ENCODE measurements at regions not wholly inside any gene's neighbourhood (a gene's known extent, or its start where the extent isn't known, plus 50 kb on each side); places are given as distances from the start of the nearest gene placed in this dataset.

DNA sequence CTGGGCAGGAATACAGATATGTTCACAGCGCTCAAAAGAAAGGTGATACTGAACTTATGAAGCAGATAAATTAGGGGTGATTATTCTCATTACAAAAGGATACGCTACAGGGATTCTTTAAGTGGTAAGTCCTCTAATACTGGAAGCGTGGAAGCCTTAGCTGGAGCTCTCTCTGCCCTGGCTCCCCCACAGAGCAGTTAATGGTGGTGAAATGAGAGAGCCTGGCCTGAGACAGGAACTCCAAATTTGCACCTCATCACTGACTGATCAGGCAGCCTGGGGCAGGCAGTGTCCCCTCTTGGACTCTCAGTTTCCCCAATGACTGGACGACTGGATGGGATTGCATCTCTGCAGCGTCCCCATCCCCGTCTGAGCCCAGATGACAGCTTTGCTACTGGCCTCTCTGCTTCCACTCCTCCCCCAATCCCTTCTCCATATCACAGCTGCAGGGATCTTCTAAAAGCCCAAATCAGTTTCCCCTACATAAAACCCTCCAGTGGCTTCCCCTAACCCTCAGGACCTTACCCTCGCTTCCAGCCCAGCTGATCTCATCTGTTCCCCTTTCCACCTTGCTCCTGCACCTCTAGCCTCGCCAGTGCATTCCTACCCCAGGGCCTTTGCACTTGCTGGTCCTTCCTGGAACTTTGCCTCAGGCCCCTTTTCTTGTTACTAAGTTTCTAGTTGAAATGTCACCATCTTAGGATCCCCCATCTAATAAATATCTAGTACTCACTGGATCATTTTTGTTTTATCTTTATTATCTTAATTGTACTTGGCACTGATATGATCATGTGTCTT lies 171.7 kb upstream of the LHX5 start:
- Mint-ChIP-seq H3K36me3 (ENCODE audit: insufficient read depth) (no peaks in the 10 kb centered on the region), H3K27me3 (peaks cover 79% of the 10 kb centered on the region), H3K4me1 (ENCODE audit: low read depth) (peaks cover 9% of the 10 kb centered on the region), H3K4me3 (ENCODE audit: low read depth) (no peak overlapping the region), H3K27ac (no peak overlapping the region), H3K9me3 (ENCODE audit: low read depth) (no peaks in the 10 kb centered on the region)
- DNase-seq (ENCODE audit: low spot score, unreplicated experiment), result no peak
- TF ChIP-seq, protein P1, sequence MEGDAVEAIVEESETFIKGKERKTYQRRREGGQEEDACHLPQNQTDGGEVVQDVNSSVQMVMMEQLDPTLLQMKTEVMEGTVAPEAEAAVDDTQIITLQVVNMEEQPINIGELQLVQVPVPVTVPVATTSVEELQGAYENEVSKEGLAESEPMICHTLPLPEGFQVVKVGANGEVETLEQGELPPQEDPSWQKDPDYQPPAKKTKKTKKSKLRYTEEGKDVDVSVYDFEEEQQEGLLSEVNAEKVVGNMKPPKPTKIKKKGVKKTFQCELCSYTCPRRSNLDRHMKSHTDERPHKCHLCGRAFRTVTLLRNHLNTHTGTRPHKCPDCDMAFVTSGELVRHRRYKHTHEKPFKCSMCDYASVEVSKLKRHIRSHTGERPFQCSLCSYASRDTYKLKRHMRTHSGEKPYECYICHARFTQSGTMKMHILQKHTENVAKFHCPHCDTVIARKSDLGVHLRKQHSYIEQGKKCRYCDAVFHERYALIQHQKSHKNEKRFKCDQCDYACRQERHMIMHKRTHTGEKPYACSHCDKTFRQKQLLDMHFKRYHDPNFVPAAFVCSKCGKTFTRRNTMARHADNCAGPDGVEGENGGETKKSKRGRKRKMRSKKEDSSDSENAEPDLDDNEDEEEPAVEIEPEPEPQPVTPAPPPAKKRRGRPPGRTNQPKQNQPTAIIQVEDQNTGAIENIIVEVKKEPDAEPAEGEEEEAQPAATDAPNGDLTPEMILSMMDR (IDR thresholded peaks at IDR 0.05; ENCODE audit: unreplicated experiment), result no peak

DNA sequence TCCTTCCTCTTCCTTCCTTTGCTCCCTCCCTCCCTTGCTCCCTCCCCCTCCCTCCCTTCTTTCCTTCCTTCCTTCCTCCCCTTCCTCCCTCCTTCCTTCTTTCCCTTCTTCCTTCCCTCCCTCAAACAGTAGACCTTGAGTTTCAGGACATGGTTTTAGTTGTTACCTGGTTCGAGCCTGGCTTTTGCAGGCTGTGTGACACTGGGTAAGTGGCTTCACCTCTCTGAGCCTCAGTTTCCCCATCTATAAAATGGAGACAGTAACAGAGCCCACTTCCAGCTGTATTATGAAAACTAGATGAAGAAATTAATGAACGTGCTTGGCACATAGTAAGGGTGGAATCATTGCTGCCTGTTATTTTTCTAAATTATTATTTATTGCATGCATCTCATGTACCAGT lies 171.0 kb upstream of the LHX5 start:
- Mint-ChIP-seq H3K27me3 (peaks cover 75% of the 10 kb centered on the region), H3K4me1 (ENCODE audit: low read depth) (peaks cover 6% of the 10 kb centered on the region), H3K36me3 (ENCODE audit: insufficient read depth) (no peaks in the 10 kb centered on the region), H3K4me3 (ENCODE audit: low read depth) (no peak overlapping the region), H3K9me3 (ENCODE audit: low read depth) (no peaks in the 10 kb centered on the region), H3K27ac (no peak overlapping the region)
- no peak for DNase-seq (ENCODE audit: low spot score, unreplicated experiment)
- TF ChIP-seq, protein P1 (IDR thresholded peaks at IDR 0.05; ENCODE audit: unreplicated experiment), result no peak

DNA sequence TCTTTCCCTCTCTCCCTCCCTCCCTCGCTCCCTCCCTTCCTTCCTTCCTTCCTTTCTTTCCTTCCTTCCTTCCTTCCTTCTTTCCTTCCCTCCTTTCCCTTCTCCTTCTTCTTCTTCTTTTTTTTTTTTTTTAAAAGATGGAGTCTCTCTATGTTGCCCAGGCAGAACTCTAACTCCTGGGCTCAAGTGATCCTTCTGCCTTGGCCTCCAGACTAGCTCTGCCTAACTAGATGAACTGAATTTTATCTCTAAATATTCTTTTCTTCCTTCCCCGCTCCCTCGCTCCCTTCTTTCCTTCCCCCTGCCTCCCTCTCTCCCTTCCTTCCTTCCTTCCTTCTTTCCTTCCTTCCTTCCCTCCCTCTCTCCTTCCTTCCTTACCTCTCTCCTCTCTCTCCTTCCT lies 170.5 kb upstream of the LHX5 start:
- Mint-ChIP-seq H3K36me3 (ENCODE audit: insufficient read depth) (no peaks in the 10 kb centered on the region), H3K27ac (no peak overlapping the region), H3K4me1 (ENCODE audit: low read depth) (peaks cover 6% of the 10 kb centered on the region), H3K9me3 (ENCODE audit: low read depth) (no peaks in the 10 kb centered on the region), H3K27me3 (peaks cover 75% of the 10 kb centered on the region), H3K4me3 (ENCODE audit: low read depth) (no peak overlapping the region)
- no peak for DNase-seq (ENCODE audit: low spot score, unreplicated experiment)
- TF ChIP-seq, protein P1 (IDR thresholded peaks at IDR 0.05; ENCODE audit: unreplicated experiment), result no peak

DNA sequence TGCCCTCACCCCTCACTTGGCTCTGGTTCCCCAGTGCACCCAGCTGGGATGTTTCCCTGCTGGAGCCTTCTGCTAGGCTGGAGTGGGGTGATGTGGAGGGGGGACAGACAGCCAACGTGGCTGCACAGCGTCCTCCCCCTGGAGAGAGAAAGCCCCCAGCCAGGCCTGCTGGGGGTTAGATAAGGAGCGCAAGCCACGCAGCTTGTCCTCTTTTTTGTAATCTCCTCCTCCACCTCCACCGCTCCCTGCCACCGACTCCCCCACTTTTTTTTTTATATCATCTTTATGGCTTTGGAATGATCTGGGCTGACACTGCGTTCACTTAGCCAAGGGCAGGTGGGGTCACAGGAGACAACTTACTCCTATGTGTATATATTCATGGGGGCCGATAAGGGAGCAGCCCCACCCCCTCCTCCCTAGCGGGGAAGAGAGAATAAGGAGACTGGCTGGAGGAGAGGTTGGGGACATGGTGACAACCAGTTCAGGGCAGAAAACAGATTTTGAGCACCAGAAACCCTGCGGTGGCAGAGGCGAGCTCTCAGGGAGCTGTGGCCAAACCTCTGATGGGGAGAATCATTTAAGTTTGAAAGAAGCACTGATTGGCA lies 169.9 kb upstream of the LHX5 start:
- TF ChIP-seq, protein P1 (IDR thresholded peaks at IDR 0.05; ENCODE audit: unreplicated experiment), result no peak
- Mint-ChIP-seq H3K4me3 (ENCODE audit: low read depth) (no peak overlapping the region), H3K36me3 (ENCODE audit: insufficient read depth) (no peaks in the 10 kb centered on the region), H3K4me1 (ENCODE audit: low read depth) (peaks cover 6% of the 10 kb centered on the region), H3K9me3 (ENCODE audit: low read depth) (no peaks in the 10 kb centered on the region), H3K27ac (no peak overlapping the region), H3K27me3 (peaks cover 71% of the 10 kb centered on the region)
- DNase-seq (ENCODE audit: low spot score, unreplicated experiment), result no peak

DNA sequence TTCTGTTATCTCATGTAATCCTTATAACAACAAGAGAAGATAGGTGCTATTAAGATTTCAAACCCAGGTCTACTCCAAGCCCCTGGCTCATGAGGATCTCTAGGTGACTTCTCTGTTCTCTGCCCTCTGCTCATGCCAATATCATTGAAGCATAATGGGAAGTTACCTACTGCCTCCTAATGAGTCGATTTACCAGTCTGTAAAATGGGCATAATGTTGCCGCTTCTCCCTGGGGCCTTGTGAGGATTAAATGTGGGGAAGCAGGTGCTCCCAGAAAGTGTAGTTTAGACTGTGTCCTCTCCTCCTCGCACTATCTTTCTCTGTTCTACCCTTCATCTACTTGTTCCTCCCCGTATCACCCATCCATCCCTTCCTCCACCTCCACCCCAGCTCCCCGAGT lies 169.2 kb upstream of the LHX5 start:
- Mint-ChIP-seq H3K27me3 (peaks cover 72% of the 10 kb centered on the region), H3K4me1 (ENCODE audit: low read depth) (peaks cover 6% of the 10 kb centered on the region), H3K9me3 (ENCODE audit: low read depth) (no peaks in the 10 kb centered on the region), H3K27ac (no peak overlapping the region), H3K4me3 (ENCODE audit: low read depth) (no peak overlapping the region), H3K36me3 (ENCODE audit: insufficient read depth) (no peaks in the 10 kb centered on the region)
- TF ChIP-seq, protein P1 (IDR thresholded peaks at IDR 0.05; ENCODE audit: unreplicated experiment), result no peak
- no peak for DNase-seq (ENCODE audit: low spot score, unreplicated experiment)
